GM12873 (cell line): ENCODE measurements at regions not wholly inside any gene's neighbourhood (a gene's known extent, or its start where the extent isn't known, plus 50 kb on each side); places are given as distances from the start of the nearest gene placed in this dataset.

Experiments used
- CTCF ChIP-seq: IDR thresholded peaks from 2 replicates; pipeline ENCODE4 v1.5.1; 2012; ENCODE audit warnings: low read depth, mild to moderate bottlenecking, moderate library complexity, low read length, control low read depth; ENCODE audit not compliant: insufficient read depth; ENCODE audit errors: missing control alignments

- no peak for TF ChIP-seq CTCF
Measured at GRCh38 chr6:26739811-26740210, 80.3 kb upstream of the ZNF322 start.

DNA sequence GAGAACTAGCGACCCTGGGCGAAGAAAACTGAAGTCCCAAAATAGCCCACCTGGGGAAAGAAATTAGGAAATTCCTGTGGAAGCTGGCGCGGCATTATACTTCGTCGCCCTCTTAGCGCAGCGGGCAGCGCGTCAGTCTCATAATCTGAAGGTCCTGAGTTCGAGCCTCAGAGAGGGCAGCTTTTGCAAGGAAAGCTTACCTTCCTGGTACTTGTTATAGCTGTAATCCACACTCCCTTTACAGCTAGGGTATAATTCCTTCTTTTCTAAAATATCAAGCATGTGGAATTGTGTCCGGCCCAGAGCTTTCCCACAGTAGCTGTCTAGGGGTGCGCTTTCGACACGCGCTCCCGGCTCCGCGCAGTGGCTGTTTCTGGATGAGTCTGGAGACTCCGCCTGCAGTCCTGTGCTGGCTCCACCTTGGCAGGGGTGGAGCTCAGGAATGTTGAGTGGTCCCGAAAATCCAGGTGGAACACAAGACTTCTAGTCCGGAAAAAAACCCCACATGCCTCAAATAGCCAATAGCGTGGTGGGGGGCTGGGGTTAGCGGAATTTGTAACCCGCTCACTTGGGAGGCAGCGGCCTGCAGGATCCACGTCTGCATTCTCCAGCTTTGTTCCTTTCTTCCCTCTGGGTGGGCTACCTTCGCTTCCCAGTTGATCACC is 83.7 kb upstream of the ZNF322 start:
- TF ChIP-seq CTCF, result no peak

DNA sequence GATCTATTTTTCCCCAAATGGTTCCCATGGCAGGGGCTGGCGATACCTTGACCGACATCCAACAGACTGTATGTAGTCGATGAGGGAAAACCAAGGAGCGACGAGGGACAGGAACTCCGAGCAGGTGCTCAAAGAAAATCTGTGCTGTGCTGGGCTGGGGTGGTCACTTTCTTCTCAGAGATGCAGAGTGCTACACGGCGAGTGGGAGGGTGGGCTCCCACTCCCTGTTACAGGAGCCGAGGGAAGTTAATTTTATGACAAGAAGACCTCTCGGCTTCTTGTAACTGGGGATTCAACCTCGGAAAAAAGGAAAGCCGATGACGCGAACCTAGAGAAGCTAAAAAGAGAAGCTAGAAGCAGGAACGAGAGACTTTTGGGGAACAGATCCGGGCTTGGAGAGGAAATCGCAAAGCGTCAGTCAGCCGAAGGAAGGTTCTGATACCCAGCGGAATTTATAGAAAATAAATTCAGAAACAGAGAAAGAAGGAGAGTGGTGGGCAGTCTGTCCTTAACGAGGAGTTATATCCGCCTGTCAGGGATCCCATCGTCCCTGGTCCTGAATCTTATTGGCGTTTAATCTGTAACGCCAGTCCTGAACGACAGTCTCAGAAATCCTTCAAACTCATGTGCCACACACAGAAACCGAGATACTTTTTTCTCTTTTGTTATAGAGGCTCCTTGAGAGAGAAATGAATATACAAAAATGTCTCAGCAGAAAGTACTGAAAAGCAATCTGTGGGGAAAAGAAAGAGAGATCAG is 84.6 kb upstream of the ZNF322 start:
- no peak for TF ChIP-seq CTCF

- no peak for TF ChIP-seq CTCF
Measured at GRCh38 chr6:26754212-26754611, 94.7 kb upstream of the ZNF322 start.

GRCh38 chr6:26956601-26957184 is 290.8 kb upstream of the PRSS16 start:
- TF ChIP-seq CTCF, result peak; percentile 51

DNA sequence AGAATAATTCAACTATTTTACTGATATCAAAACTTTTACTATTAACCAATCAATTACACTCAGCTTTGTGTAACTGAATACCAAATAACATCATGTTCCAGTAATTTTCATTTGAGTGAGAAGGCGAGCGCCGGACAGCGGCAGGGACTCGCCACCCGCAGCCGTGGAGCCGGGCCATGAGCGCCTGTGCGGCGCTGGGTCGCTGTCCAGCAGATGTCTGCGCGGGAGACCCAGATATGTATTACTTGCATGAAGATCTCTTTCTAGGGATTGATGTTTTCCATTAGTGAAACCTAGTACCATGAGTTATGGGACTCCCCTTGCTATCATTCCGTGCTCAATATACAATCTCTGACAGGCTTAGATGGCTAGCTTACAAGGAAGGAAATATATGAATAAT is 245.1 kb upstream of the PRSS16 start:
- no peak for TF ChIP-seq CTCF

DNA sequence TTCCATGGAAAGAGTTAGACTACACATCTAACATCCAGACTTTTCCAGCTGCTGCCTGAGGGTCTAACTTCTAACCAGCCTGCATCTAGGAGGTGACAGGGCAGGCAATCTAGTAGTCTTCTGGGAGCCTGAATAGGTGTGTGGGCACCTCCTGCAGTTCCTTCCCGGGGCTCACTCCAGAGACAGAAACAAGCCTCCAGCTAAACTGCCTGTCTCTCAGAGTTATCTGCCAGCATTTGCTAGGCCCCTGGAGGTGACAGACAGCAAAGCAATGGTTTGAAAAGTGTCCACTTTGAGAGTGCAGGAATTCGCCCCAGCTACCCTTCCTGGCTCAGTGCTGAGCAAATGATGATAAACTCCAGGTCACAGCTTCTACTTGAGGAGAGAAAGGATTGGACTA is 240.5 kb upstream of the PRSS16 start:
- TF ChIP-seq CTCF, result no peak
